ENCODE measurements at regions not wholly inside any gene's neighbourhood (a gene's known extent, or its start where the extent isn't known, plus 50 kb on each side); places are given as distances from the start of the nearest gene placed in this dataset.

GRCh38 chr12:59946635-59947034 is 350.8 kb downstream of the SLC16A7 start (continued):
- TF ChIP-seq SMARCE1 (IDR thresholded peaks at IDR 0.05), result no peak

GRCh38 chr12:59963546-59963945 is 367.7 kb downstream of the SLC16A7 start:
- Histone ChIP-seq H3K27ac (ENCODE audit: extremely low read depth, low read depth, low read length) (no peak overlapping the region), H3K4me1 (replicated peaks in 1 of 2; ENCODE audit: control insufficient read depth in 2 of 2, insufficient read depth in 2 of 2, low read length in 2 of 2) (no peaks in the 10 kb centered on the region), H3K9me3 (replicated peaks; ENCODE audit: control insufficient read depth, insufficient read depth, low read depth, low read length) (no peaks in the 10 kb centered on the region), H3K79me2 (ENCODE audit: control insufficient read depth, insufficient read depth, low read length) (no peaks in the 10 kb centered on the region), H3K27me3 (ENCODE audit: control insufficient read depth in 2 of 2, insufficient read depth in 2 of 2, low read length in 2 of 2) (no peaks in the 10 kb centered on the region), H3K36me3 (ENCODE audit: control insufficient read depth, insufficient read depth, low read length) (no peaks in the 10 kb centered on the region), H3K4me3 (no peak overlapping the region), H3K9me1 (ENCODE audit: control insufficient read depth, insufficient read depth, low read length) (no peaks in the 10 kb centered on the region), H2AFZ (ENCODE audit: low read depth, low read length) (no peak overlapping the region), H4K20me1 (replicated peaks; ENCODE audit: control insufficient read depth, insufficient read depth, low read length) (no peaks in the 10 kb centered on the region), H3K9ac (ENCODE audit: insufficient read depth in 1 of 2, low read depth in 2 of 2, low read length in 2 of 2) (no peak overlapping the region), H3K4me2 (ENCODE audit: insufficient read depth, low read length) (no peak overlapping the region)
- TF ChIP-seq SREBF2 (CRISPR knock-in tag; IDR thresholded peaks at IDR 0.05) (no peak), HEY1 (CRISPR knock-in tag; IDR thresholded peaks at IDR 0.05; ENCODE audit: borderline replicate concordance) (no peak), KLF1 (tag; IDR thresholded peaks at IDR 0.05) (no peak), CBX5 (IDR thresholded peaks at IDR 0.05; ENCODE audit: borderline replicate concordance, low read depth) (no peak), RBM39 (optimal IDR thresholded peaks at IDR 0.05; ENCODE audit: low read depth, low read length) (no peak), NEUROD1 (IDR thresholded peaks at IDR 0.05; ENCODE audit: borderline replicate concordance, low read depth, low read length, partially characterized antibody) (no peak), BRD9 (IDR thresholded peaks at IDR 0.05; ENCODE audit: low read depth, partially characterized antibody) (no peak), SAP30 (IDR thresholded peaks at IDR 0.05; ENCODE audit: borderline replicate concordance, insufficient read depth, low read depth, low read length, poor library complexity, severe bottlenecking) (no peak), ZNF134 (CRISPR knock-in tag; conservative IDR thresholded peaks at IDR 0.05) (no peak), ADNP (tag; IDR thresholded peaks at IDR 0.05) (no peak), RFX7 (CRISPR knock-in tag; IDR thresholded peaks at IDR 0.05) (no peak)
- TF ChIP-seq, protein P1, sequence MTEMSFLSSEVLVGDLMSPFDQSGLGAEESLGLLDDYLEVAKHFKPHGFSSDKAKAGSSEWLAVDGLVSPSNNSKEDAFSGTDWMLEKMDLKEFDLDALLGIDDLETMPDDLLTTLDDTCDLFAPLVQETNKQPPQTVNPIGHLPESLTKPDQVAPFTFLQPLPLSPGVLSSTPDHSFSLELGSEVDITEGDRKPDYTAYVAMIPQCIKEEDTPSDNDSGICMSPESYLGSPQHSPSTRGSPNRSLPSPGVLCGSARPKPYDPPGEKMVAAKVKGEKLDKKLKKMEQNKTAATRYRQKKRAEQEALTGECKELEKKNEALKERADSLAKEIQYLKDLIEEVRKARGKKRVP (CRISPR knock-in tag; IDR thresholded peaks at IDR 0.05), result no peak
- TF ChIP-seq, protein P2, sequence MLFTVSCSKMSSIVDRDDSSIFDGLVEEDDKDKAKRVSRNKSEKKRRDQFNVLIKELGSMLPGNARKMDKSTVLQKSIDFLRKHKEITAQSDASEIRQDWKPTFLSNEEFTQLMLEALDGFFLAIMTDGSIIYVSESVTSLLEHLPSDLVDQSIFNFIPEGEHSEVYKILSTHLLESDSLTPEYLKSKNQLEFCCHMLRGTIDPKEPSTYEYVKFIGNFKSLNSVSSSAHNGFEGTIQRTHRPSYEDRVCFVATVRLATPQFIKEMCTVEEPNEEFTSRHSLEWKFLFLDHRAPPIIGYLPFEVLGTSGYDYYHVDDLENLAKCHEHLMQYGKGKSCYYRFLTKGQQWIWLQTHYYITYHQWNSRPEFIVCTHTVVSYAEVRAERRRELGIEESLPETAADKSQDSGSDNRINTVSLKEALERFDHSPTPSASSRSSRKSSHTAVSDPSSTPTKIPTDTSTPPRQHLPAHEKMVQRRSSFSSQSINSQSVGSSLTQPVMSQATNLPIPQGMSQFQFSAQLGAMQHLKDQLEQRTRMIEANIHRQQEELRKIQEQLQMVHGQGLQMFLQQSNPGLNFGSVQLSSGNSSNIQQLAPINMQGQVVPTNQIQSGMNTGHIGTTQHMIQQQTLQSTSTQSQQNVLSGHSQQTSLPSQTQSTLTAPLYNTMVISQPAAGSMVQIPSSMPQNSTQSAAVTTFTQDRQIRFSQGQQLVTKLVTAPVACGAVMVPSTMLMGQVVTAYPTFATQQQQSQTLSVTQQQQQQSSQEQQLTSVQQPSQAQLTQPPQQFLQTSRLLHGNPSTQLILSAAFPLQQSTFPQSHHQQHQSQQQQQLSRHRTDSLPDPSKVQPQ (CRISPR knock-in tag; IDR thresholded peaks at IDR 0.05; ENCODE audit: borderline replicate concordance), result no peak
- TF ChIP-seq, protein P3, sequence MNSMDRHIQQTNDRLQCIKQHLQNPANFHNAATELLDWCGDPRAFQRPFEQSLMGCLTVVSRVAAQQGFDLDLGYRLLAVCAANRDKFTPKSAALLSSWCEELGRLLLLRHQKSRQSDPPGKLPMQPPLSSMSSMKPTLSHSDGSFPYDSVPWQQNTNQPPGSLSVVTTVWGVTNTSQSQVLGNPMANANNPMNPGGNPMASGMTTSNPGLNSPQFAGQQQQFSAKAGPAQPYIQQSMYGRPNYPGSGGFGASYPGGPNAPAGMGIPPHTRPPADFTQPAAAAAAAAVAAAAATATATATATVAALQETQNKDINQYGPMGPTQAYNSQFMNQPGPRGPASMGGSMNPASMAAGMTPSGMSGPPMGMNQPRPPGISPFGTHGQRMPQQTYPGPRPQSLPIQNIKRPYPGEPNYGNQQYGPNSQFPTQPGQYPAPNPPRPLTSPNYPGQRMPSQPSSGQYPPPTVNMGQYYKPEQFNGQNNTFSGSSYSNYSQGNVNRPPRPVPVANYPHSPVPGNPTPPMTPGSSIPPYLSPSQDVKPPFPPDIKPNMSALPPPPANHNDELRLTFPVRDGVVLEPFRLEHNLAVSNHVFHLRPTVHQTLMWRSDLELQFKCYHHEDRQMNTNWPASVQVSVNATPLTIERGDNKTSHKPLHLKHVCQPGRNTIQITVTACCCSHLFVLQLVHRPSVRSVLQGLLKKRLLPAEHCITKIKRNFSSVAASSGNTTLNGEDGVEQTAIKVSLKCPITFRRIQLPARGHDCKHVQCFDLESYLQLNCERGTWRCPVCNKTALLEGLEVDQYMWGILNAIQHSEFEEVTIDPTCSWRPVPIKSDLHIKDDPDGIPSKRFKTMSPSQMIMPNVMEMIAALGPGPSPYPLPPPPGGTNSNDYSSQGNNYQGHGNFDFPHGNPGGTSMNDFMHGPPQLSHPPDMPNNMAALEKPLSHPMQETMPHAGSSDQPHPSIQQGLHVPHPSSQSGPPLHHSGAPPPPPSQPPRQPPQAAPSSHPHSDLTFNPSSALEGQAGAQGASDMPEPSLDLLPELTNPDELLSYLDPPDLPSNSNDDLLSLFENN (IDR thresholded peaks at IDR 0.05; ENCODE audit: low read depth in 2 of 2, low read length in 2 of 2), result no peak
- POLR2A ChIA-PET, result no interaction called here
- intact Hi-C loops (cut with micrococcal nuclease) (no loop called here), in situ Hi-C loops (cut with MboI) (no loop called here)
- no peak for DNase-seq (ENCODE audit: extremely low read depth in 1 of 4, low spot score in 3 of 4)
- BruUV-seq (replicated peaks), result no TSS peak
- no peak for FAIRE-seq
- no peak for ATAC-seq
- CTCF ChIA-PET (ENCODE audit: low intra/inter-chr PET ratio), result no interaction called here
- WGBS (ENCODE audit: insufficient coverage, low coverage, missing lambda C conversion rate), result 0% methylated on average over 1 of the region's 1 CpG

All from K562 (cell line).